H9 (cell line): ENCODE measurements at regions not wholly inside any gene's neighbourhood (a gene's known extent, or its start where the extent isn't known, plus 50 kb on each side); places are given as distances from the start of the nearest gene placed in this dataset.

Experiments used
- DNase-seq: peaks from one replicate; pipeline ENCODE4 v3.0.0-alpha.2; 2017
- H2AFZ ChIP-seq: one replicate; pipeline ENCODE4 v1.6.1; 2013; ENCODE audit warnings: mild to moderate bottlenecking, low read length, control low read depth, moderate library complexity
- H2AK5ac ChIP-seq: 2 replicates; pipeline ENCODE4 v1.6.1; 2013; ENCODE audit warnings: low read length, control low read depth, mixed read lengths; ENCODE audit not compliant: insufficient read length
- H2BK120ac ChIP-seq: one replicate; pipeline ENCODE4 v1.6.1; 2013; ENCODE audit warnings: low read depth, mild to moderate bottlenecking, low read length, control low read depth, inconsistent platforms; ENCODE audit not compliant: poor library complexity, severe bottlenecking
- H2BK12ac ChIP-seq: 2 replicates; pipeline ENCODE4 v1.6.1; 2013; ENCODE audit warnings: low read length, control low read depth, mixed read lengths, low read depth; ENCODE audit not compliant: insufficient read length
- H2BK15ac ChIP-seq: 2 replicates; pipeline ENCODE4 v1.6.1; 2013; ENCODE audit warnings: low read depth, low read length, control low read depth
- H2BK20ac ChIP-seq: one replicate; pipeline ENCODE4 v1.6.1; 2013; ENCODE audit warnings: low read depth, mild to moderate bottlenecking, low read length, control low read depth, inconsistent platforms; ENCODE audit not compliant: poor library complexity, severe bottlenecking
- H2BK5ac ChIP-seq: 2 replicates; pipeline ENCODE4 v1.6.1; 2013; ENCODE audit warnings: low read length, control low read depth, mixed read lengths; ENCODE audit not compliant: insufficient read length
- H3K14ac ChIP-seq: 2 replicates; pipeline ENCODE4 v1.6.1; 2013; ENCODE audit warnings: low read length, control low read depth; ENCODE audit not compliant: insufficient read depth
- H3K18ac ChIP-seq: 2 replicates; pipeline ENCODE4 v1.6.1; 2013; ENCODE audit warnings: low read depth, mild to moderate bottlenecking, mixed read lengths, low read length, control low read depth; ENCODE audit not compliant: insufficient read length
- H3K23ac ChIP-seq: 2 replicates; pipeline ENCODE4 v1.6.1; 2013; ENCODE audit warnings: low read length, control low read depth, mixed read lengths, low read depth; ENCODE audit not compliant: insufficient read length
- H3K23me2 ChIP-seq: 2 replicates; pipeline ENCODE4 v1.6.1; 2013; ENCODE audit warnings: low read depth, mild to moderate bottlenecking, mixed read lengths, low read length, control low read depth; ENCODE audit not compliant: insufficient read length, poor library complexity, severe bottlenecking
- H3K27ac ChIP-seq: 2 replicates; pipeline ENCODE4 v1.5.1; 2013; ENCODE audit warnings: low read length, control low read depth, mixed read lengths, low read depth; ENCODE audit not compliant: insufficient read length
- H3K27me3 ChIP-seq: 2 replicates; pipeline ENCODE4 v1.6.1; 2013; ENCODE audit warnings: low read length, control low read depth, inconsistent platforms; ENCODE audit not compliant: insufficient read depth
- H3K4ac ChIP-seq: 2 replicates; pipeline ENCODE4 v1.6.1; 2013; ENCODE audit warnings: low read depth, mild to moderate bottlenecking, control low read depth, inconsistent platforms, low read length, moderate library complexity
- H3K4me1 ChIP-seq: 2 replicates; pipeline ENCODE4 v1.6.1; 2013; ENCODE audit warnings: low read length, control low read depth, inconsistent platforms; ENCODE audit not compliant: insufficient read depth
- H3K4me2 ChIP-seq: 2 replicates; pipeline ENCODE4 v1.6.1; 2013; ENCODE audit warnings: low read length, control low read depth, mixed read lengths; ENCODE audit not compliant: insufficient read length, insufficient read depth
- H3K56ac ChIP-seq: 2 replicates; pipeline ENCODE4 v1.6.1; 2013; ENCODE audit warnings: low read depth, mild to moderate bottlenecking, mixed read lengths, low read length, control low read depth; ENCODE audit not compliant: insufficient read length
- H3K79me1 ChIP-seq: 2 replicates; pipeline ENCODE4 v1.6.1; 2013; ENCODE audit warnings: low read depth, mild to moderate bottlenecking, moderate library complexity, low read length, control low read depth, inconsistent platforms; ENCODE audit not compliant: insufficient read depth, poor library complexity, severe bottlenecking
- H3K79me2 ChIP-seq: 2 replicates; pipeline ENCODE4 v1.6.1; 2013; ENCODE audit warnings: low read length, control low read depth, inconsistent platforms; ENCODE audit not compliant: insufficient read depth
- H3K9ac ChIP-seq: 2 replicates; pipeline ENCODE4 v1.6.1; 2013; ENCODE audit warnings: low read length, control low read depth, mixed read lengths; ENCODE audit not compliant: insufficient read length; ENCODE audit errors: extremely low read depth
- H3K9me3 ChIP-seq: one replicate; pipeline ENCODE4 v1.6.1; 2013; ENCODE audit warnings: low read depth, low read length, inconsistent platforms; ENCODE audit not compliant: control insufficient read depth
- H3T11ph ChIP-seq: one replicate; pipeline ENCODE4 v1.6.1; 2013; ENCODE audit warnings: mild to moderate bottlenecking, low read length, control low read depth, inconsistent platforms
- H4K20me1 ChIP-seq: one replicate; pipeline ENCODE4 v1.6.1; 2013; ENCODE audit not compliant: control insufficient read depth, insufficient read length, insufficient read depth
- H4K5ac ChIP-seq: 2 replicates; pipeline ENCODE4 v1.6.1; 2013; ENCODE audit warnings: low read depth, mild to moderate bottlenecking, mixed read lengths, low read length, control low read depth; ENCODE audit not compliant: insufficient read length
- H4K8ac ChIP-seq: replicated peaks from 2 replicates; pipeline ENCODE4 v1.6.1; 2013; ENCODE audit warnings: low read length, control low read depth, mixed read lengths, low read depth; ENCODE audit not compliant: insufficient read length
- H4K91ac ChIP-seq: 2 replicates; pipeline ENCODE4 v1.6.1; 2013; ENCODE audit warnings: low read depth, mild to moderate bottlenecking, moderate library complexity, mixed read lengths, low read length, control low read depth; ENCODE audit not compliant: insufficient read length
- H3K27ac Mint-ChIP-seq, 3 experiments: 2 replicates in 2 of 3; 3 replicates in 1 of 3; pipeline ENCODE4 v1.8.0; 2020 to 2021; ENCODE audit warnings: mixed read lengths in 3 of 3, mild to moderate bottlenecking in 1 of 3, moderate library complexity in 1 of 3
- H3K27me3 Mint-ChIP-seq: 2 replicates; pipeline ENCODE4 v1.8.0; 2021; ENCODE audit warnings: low read depth, mild to moderate bottlenecking, moderate library complexity, mixed read lengths
- H3K36me3 Mint-ChIP-seq, 3 experiments: 2 replicates in 2 of 3; 3 replicates in 1 of 3; pipeline ENCODE4 v1.8.0; 2020 to 2021; ENCODE audit warnings: low read depth in 3 of 3, mixed read lengths in 3 of 3; ENCODE audit not compliant: insufficient read depth in 1 of 3
- H3K4me1 Mint-ChIP-seq, 2 experiments: 2 replicates each; pipeline ENCODE4 v1.8.0; 2020; ENCODE audit warnings: mixed read lengths in 2 of 2
- H3K4me3 Mint-ChIP-seq, 2 experiments: 2 replicates in 1 of 2; 3 replicates in 1 of 2; pipeline ENCODE4 v1.8.0; 2020 to 2021; ENCODE audit warnings: mild to moderate bottlenecking in 2 of 2, mixed read lengths in 2 of 2, moderate library complexity in 1 of 2
- H3K9me3 Mint-ChIP-seq, 2 experiments: 2 replicates in 1 of 2; 3 replicates in 1 of 2; pipeline ENCODE4 v1.8.0; 2020; ENCODE audit warnings: mild to moderate bottlenecking in 2 of 2, mixed read lengths in 2 of 2, moderate library complexity in 1 of 2
- CTCF ChIP-seq: fragments of 200-600 bp; sonication (generic); conservative IDR thresholded peaks from 3 replicates; pipeline ENCODE4 v1.8.0; 2021; ENCODE audit warnings: antibody characterized with exemption, mild to moderate bottlenecking
- WGBS: extraction: QIAGEN DNeasy Blood & Tissue Kit; methylation state at CpG from one replicate; pipeline ENCODE4 v1.1.7; 2013; ENCODE audit warnings: missing lambda C conversion rate, low lambda C conversion rate, mixed read lengths; ENCODE audit not compliant: insufficient read length; ENCODE audit errors: extremely low coverage; 5-methylcytosine and 5-hydroxymethylcytosine counted together

GRCh38 chr10:3361640-3362039 is 189.1 kb upstream of the PITRM1 start:
- H2BK120ac ChIP-seq, result no peak overlapping the region
- Mint-ChIP-seq H3K9me3 (peaks cover 41 to 46% of the 10 kb centered on the region in 2 experiments), H3K4me1 (no peaks in the 10 kb centered on the region), H3K27me3 (no peaks in the 10 kb centered on the region; the same call in none of the 2 replicates), H3K27ac (no peak overlapping the region), H3K4me3 (no peak overlapping the region), H3K36me3 (peaks cover 2 to 23% (median 22%) of the 10 kb centered on the region in 3 experiments; a peak in 6 of 7 replicates)
- no peak overlapping the region for H3K27ac ChIP-seq
- H3K23ac ChIP-seq, result no peak overlapping the region
- no peak overlapping the region for H2BK15ac ChIP-seq
- no peak overlapping the region for H3K4me2 ChIP-seq
- H2AFZ ChIP-seq, result no peak overlapping the region
- H3K4ac ChIP-seq, result no peak overlapping the region
- H3K27me3 ChIP-seq, result no peaks in the 10 kb centered on the region
- H4K8ac ChIP-seq, result no peak overlapping the region
- no peak for DNase-seq
- no CpG with 5 or more reads among the region's 3 CpGs for WGBS
- no peak overlapping the region for H4K91ac ChIP-seq
- H3K18ac ChIP-seq, result no peak overlapping the region
- H2BK5ac ChIP-seq, result no peak overlapping the region
- no peaks in the 10 kb centered on the region for H3K4me1 ChIP-seq
- no peak overlapping the region for H3K14ac ChIP-seq
- no peak overlapping the region for H2AK5ac ChIP-seq
- H2BK12ac ChIP-seq, result no peak overlapping the region
- no peaks in the 10 kb centered on the region for H3K79me2 ChIP-seq
- no peak overlapping the region for H2BK20ac ChIP-seq
- H3K23me2 ChIP-seq, result no peaks in the 10 kb centered on the region
- no peaks in the 10 kb centered on the region for H3K79me1 ChIP-seq
- no peak overlapping the region for H4K5ac ChIP-seq
- no peak overlapping the region for H3K9ac ChIP-seq
- no peak overlapping the region for H3T11ph ChIP-seq
- H3K56ac ChIP-seq, result no peak overlapping the region
- H3K9me3 ChIP-seq, result peaks cover 27% of the 10 kb centered on the region
- no peak for TF ChIP-seq CTCF
- no peaks in the 10 kb centered on the region for H4K20me1 ChIP-seq
